ENCODE measurements at regions not wholly inside any gene's neighbourhood (a gene's known extent, or its start where the extent isn't known, plus 50 kb on each side); places are given as distances from the start of the nearest gene placed in this dataset.
A peak's percentile ranks its signal among the peaks of the same experiment; 100 is the strongest.

GRCh38 chr2:221655300-221655699, 83.2 kb upstream of the EPHA4 start:
- no peak for DNase-seq (ENCODE audit: low read depth in 2 of 3, low spot score in 2 of 3)

DNA sequence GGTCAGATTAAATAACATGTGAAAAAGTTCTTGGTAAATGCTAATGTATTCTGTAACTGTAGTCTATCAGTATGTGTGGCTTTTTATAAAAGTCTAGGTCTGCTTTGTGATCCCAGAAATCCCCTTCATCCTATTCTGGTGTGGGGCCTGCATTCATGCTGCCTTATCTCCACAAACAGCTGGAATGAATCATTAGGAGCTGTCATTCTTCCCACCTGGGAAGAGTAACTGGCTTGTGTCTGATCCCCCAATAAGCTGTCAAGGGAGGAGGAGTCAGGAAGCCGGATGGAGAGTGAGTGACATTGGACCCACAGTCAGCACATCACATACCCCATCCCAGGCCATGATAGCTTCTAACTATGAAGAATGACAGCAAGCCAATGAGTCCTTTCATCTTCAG, 81.1 kb upstream of the EPHA4 start:
- no peak for DNase-seq (ENCODE audit: low read depth in 2 of 3, low spot score in 2 of 3)

DNA sequence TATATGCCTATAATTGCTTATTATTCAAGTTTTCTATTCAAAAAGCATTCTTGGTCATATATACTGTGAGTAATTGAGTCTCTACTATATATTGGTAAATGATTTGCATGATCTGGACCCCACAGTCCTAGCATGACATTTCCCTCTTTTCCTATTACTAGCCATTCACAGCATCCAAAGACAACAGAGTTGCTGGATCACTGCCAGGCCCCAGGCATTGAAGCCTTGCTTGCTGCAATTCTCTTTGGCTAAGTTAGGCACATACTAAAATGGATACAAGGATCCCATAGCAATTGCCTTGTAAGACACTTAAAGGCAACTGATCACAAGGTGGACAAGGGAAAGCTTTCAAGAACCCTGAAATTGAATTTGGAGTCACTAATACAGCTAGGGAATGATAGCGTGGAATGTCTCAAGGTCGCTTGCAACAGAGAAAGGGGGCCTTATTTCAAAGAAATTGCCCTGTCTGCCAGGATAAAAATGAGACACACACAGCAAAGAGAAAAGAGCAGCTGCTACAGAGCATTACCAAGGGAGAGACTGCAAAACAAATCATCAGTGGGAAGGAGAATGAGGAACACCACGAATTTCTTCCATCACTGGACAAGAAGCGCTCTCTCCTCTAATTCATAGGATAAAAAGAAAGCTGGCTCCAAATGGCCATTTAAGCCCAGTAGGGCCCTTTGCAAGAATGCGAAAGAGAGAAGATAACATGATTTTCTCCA, 77.1 kb upstream of the EPHA4 start:
- no peak for DNase-seq (ENCODE audit: low read depth in 2 of 3, low spot score in 2 of 3)

GRCh38 chr2:221642447-221642846, 70.3 kb upstream of the EPHA4 start:
- no peak for DNase-seq (ENCODE audit: low read depth in 2 of 3, low spot score in 2 of 3)

DNA sequence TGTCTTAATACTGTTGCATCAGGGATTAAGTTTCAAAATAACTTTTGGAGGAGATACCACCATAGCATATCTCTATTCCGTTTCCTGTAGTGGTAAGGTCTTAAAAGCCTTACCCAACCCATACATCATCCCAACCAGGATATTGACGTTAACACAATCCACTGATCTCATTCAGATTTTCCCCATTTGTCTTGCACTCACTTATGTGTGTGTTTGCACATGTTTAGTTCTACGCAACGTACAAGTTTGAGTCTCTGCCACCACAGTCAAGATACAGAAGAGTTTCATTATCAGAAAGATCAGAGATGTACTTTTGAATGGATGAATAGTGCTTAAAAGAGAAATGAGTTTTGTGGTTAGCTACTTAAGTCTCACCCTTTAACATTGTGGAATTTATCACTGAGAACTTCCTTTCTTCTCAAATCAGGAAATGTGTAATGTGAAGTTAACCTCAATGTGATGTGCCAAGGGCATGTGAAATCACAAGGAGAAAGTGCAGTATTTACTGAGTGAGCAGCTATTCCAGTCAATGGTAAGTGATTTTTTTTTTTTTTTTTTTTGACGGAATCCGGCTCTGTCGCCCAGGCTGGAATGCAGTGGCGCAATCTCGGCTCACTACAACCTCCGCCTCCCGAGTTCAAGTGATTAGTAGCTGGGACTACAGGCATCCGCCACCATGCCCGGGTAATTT, 69.2 kb upstream of the EPHA4 start:
- DNase-seq (ENCODE audit: low read depth in 2 of 3, low spot score in 2 of 3): peak in 1 of 3 donors; percentile 1

- DNase-seq (ENCODE audit: low read depth in 2 of 3, low spot score in 2 of 3): no peak
These were observed 68.6 kb upstream of the EPHA4 start for GRCh38 chr2:221640686-221641085.

GRCh38 chr2:221637851-221638250, 65.7 kb upstream of the EPHA4 start:
- no peak for DNase-seq (ENCODE audit: low read depth in 2 of 3, low spot score in 2 of 3)

DNA sequence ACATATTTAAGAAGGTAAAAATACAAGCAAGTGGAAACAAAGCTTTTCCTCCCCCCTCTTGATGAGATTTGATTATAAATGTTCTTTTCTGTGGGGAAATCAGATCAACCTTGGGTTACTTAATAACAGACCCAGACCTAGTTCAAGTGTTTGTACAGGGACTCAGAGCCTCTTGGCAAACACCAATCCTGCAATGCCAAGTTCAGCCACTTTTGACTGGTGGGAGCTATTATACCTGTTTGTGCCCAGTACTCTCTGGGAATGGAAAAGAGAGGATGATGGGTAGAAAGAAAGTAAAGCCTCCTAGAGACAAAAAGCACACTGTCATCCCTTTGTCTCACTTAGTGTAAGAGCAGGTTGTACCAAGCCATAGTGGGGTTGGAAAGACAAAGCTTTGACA, 63.8 kb upstream of the EPHA4 start:
- DNase-seq (ENCODE audit: low read depth in 2 of 3, low spot score in 2 of 3): no peak

DNA sequence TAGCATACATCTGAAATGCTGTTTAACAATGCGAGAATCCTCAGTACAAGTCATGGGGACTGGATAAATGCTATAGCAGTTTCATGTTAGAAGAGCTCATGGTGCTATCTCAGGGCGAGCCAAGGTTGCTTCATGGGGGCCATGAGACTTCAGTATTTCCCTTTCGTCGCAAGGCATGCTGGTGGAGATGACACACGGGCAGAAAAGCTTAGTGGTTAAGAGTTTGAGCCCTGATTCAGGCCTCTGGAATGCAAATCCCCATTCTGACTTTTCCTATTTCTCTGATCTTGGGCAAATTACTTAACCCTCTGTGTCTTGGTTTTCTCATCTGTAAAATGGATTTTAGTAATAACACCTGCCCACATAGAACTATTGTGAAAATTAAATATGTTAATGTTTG, 57.4 kb upstream of the EPHA4 start:
- no peak for DNase-seq (ENCODE audit: low read depth in 2 of 3, low spot score in 2 of 3)

- no peak for DNase-seq (ENCODE audit: low read depth in 2 of 3, low spot score in 2 of 3)
These were observed 52.4 kb upstream of the EPHA4 start for GRCh38 chr2:221624475-221624874.

All from hematopoietic multipotent progenitor cell (in vitro differentiated cells).